HCT116 (cell line): ENCODE measurements at regions not wholly inside any gene's neighbourhood (a gene's known extent, or its start where the extent isn't known, plus 50 kb on each side); places are given as distances from the start of the nearest gene placed in this dataset.

Source experiments
- ATAC-seq: fragments of 200-7000 bp; cut with Tn5 transposase; 2 replicates; pipeline ENCODE4 v1.9.1; 2020; ENCODE audit warnings: mild to moderate bottlenecking, moderate library complexity
- BruUV-seq: library from RNA; stranded (reverse); fragments of 400-500 nt; replicated peaks from 2 replicates; lab custom pipeline; 2021; lab: Mats Ljungman, UMichigan
- CTCF ChIA-PET: fragments of 300-600 bp; sonication (Branson Sonifier 250); formaldehyde crosslinking; loops from one replicate; lab custom pipeline; 2021; ENCODE audit warnings: antibody characterized with exemption; lab: Charles Lee
- POLR2A ChIA-PET: fragments of 300-600, 350-600 bp; sonication (Branson Sonifier 250); formaldehyde crosslinking; loops from one replicate; lab custom pipeline; 2021; ENCODE audit warnings: antibody characterized with exemption; lab: Charles Lee
- RAD21 ChIA-PET, 2 experiments: fragments of 300-600 bp; sonication (Branson Sonifier 250); formaldehyde crosslinking; loops; one replicate each; lab custom pipeline; 2023; ENCODE audit warnings: low total read pairs in 2 of 2; ENCODE audit not compliant: uncharacterized antibody in 2 of 2, unreplicated experiment in 2 of 2, low non-redundant PET in 1 of 2; lab: Charles Lee
- DNase-seq: peaks from one replicate; pipeline ENCODE4 v3.0.0-alpha.2; 2010; ENCODE audit warnings: low read depth, low spot score
- H2AFZ ChIP-seq: fragments of 200-600 bp; shearing (Covaris generic), sonication (generic); 2 replicates; pipeline ENCODE4 v1.6.1; 2017; ENCODE audit warnings: low read depth, mixed run types, mixed read lengths, antibody characterized with exemption, low read length; ENCODE audit not compliant: poor library complexity, severe bottlenecking
- H3K27ac ChIP-seq: 2 replicates; pipeline ENCODE4 v1.5.1; 2012; ENCODE audit warnings: low read depth, low read length
- H3K27me3 ChIP-seq: fragments of 200-600 bp; sonication (generic); 2 replicates; pipeline ENCODE4 v1.6.1; 2016; ENCODE audit warnings: mixed run types, low read length, mixed read lengths; ENCODE audit not compliant: insufficient read depth
- H3K36me3 ChIP-seq, 2 experiments: fragments of 200-500 bp in 1 of 2; fragments of 200-600 bp in 1 of 2; sonication (Bioruptor generic) in 1 of 2; sonication (generic) in 1 of 2; 2 replicates each; pipeline versions ENCODE4 v1.5.1 to v1.6.1; 2014 to 2016; ENCODE audit warnings: low read length in 2 of 2, inconsistent platforms in 1 of 2, mixed read lengths in 1 of 2, mixed run types in 1 of 2; ENCODE audit not compliant: insufficient read depth in 2 of 2, control insufficient read depth in 1 of 2
- H3K4me1 ChIP-seq, 2 experiments: fragments of 200-600 bp in 1 of 2; sonication (generic) in 1 of 2; 2 replicates each; pipeline versions ENCODE4 v1.5.1 to v1.6.1; 2012 to 2017; ENCODE audit warnings: low read length in 2 of 2, inconsistent platforms in 1 of 2, mild to moderate bottlenecking in 1 of 2, mixed read lengths in 1 of 2, mixed run types in 1 of 2, moderate library complexity in 1 of 2; ENCODE audit not compliant: insufficient read depth in 2 of 2, control insufficient read depth in 1 of 2
- H3K4me2 ChIP-seq: fragments of 200-600 bp; sonication (generic); 2 replicates; pipeline ENCODE4 v1.6.1; 2017; ENCODE audit warnings: mixed run types, low read length, mixed read lengths
- H3K4me3 ChIP-seq, 2 experiments: fragments of 200-600 bp in 1 of 2; sonication (generic) in 1 of 2; replicated peaks in 1 of 2; 2 replicates each; pipeline ENCODE4 v1.5.1; 2011 to 2016; ENCODE audit warnings: low read length in 2 of 2, control low read depth in 1 of 2, low read depth in 1 of 2, mild to moderate bottlenecking in 1 of 2, mixed read lengths in 1 of 2, mixed run types in 1 of 2
- H3K79me2 ChIP-seq: fragments of 200-600 bp; sonication (generic); 2 replicates; pipeline ENCODE4 v1.6.1; 2017; ENCODE audit warnings: mild to moderate bottlenecking, mixed run types, low read length, moderate library complexity, mixed read lengths; ENCODE audit not compliant: insufficient read depth
- H3K9ac ChIP-seq: fragments of 200-600 bp; sonication (generic); 2 replicates; pipeline ENCODE4 v1.6.1; 2016; ENCODE audit warnings: low read length, mixed read lengths
- H3K9me2 ChIP-seq: fragments of 200-600 bp; sonication (generic), shearing (Covaris generic); 2 replicates; pipeline ENCODE4 v1.6.1; 2017; ENCODE audit warnings: mixed run types, mild to moderate bottlenecking, moderate library complexity; ENCODE audit not compliant: insufficient read depth
- H3K9me3 ChIP-seq, 2 experiments: fragments of 200-500 bp in 1 of 2; fragments of 200-600 bp in 1 of 2; sonication (Bioruptor generic) in 1 of 2; sonication (generic) in 1 of 2; 2 replicates each; pipeline ENCODE4 v1.6.1; 2014 to 2017; ENCODE audit warnings: low read length in 2 of 2, mixed read lengths in 2 of 2, inconsistent platforms in 1 of 2, low read depth in 1 of 2, mild to moderate bottlenecking in 1 of 2, mixed run types in 1 of 2, moderate library complexity in 1 of 2; ENCODE audit not compliant: control insufficient read depth in 1 of 2, insufficient read depth in 1 of 2
- H4K20me1 ChIP-seq: fragments of 200-600 bp; sonication (generic), shearing (Covaris generic); 2 replicates; pipeline ENCODE4 v1.6.1; 2017; ENCODE audit warnings: mixed run types, mild to moderate bottlenecking, moderate library complexity; ENCODE audit not compliant: insufficient read depth
- ATF3 ChIP-seq: IDR thresholded peaks from 2 replicates; pipeline ENCODE4 v1.6.1; 2012
- EGR1 ChIP-seq: IDR thresholded peaks from 2 replicates; pipeline ENCODE4 v1.6.1; 2012; ENCODE audit warnings: low read depth
- ELF1 ChIP-seq: IDR thresholded peaks from 2 replicates; pipeline ENCODE4 v1.6.1; 2012; ENCODE audit warnings: low read depth, borderline replicate concordance
- EZH2 ChIP-seq: fragments of 200-600 bp; sonication (generic); IDR thresholded peaks from 2 replicates; pipeline ENCODE4 v1.6.1; 2017; ENCODE audit warnings: antibody characterized with exemption, mixed run types
- FOSL1 ChIP-seq: IDR thresholded peaks from 2 replicates; pipeline ENCODE4 v1.6.1; 2012; ENCODE audit warnings: low read depth
- JUND ChIP-seq: IDR thresholded peaks from 2 replicates; pipeline ENCODE4 v1.6.1; 2012
- POLR2A ChIP-seq: IDR thresholded peaks from 2 replicates; pipeline ENCODE4 v1.7.0; 2011; ENCODE audit warnings: borderline replicate concordance; ENCODE audit not compliant: insufficient read depth, insufficient read length; ENCODE audit errors: extremely low read depth
- POLR2AphosphoS5 ChIP-seq: IDR thresholded peaks from 2 replicates; pipeline ENCODE4 v1.6.1; 2011; ENCODE audit warnings: mild to moderate bottlenecking, low read depth, low read length, moderate library complexity
- REST ChIP-seq: IDR thresholded peaks from 2 replicates; pipeline ENCODE4 v1.6.1; 2012; ENCODE audit warnings: low read depth
- TCF7L2 ChIP-seq: IDR thresholded peaks from 2 replicates; pipeline ENCODE4 v1.7.0; 2011; ENCODE audit warnings: borderline replicate concordance, inconsistent platforms; ENCODE audit not compliant: insufficient read depth, insufficient read length; ENCODE audit errors: extremely low read depth
- ZBTB33 ChIP-seq: IDR thresholded peaks from 2 replicates; pipeline ENCODE4 v1.6.1; 2011; ENCODE audit warnings: mild to moderate bottlenecking, low read length, moderate library complexity; ENCODE audit not compliant: insufficient replicate concordance; ENCODE audit errors: extremely low read depth
- ZFX ChIP-seq: fragments of 450-650 bp; IDR thresholded peaks from 2 replicates; pipeline ENCODE4 v1.6.1; 2017
- intact Hi-C: fragments of 100-400 bp; cut with micrococcal nuclease; formaldehyde crosslinking; loops from 2 replicates; pipeline ENCODE4 v1.10.0; 2022

- Histone ChIP-seq H3K4me2 (no peak overlapping the region), H3K4me3 (no peak overlapping the region), H3K36me3 (no peaks in the 10 kb centered on the region), H3K27me3 (no peaks in the 10 kb centered on the region), H3K9me3 (peaks cover 0 to 9% of the 10 kb centered on the region in 2 experiments; a peak in 3 of 4 replicates), H3K27ac (no peak overlapping the region), H3K9me2 (no peaks in the 10 kb centered on the region), H3K4me1 (no peaks in the 10 kb centered on the region), H3K79me2 (no peaks in the 10 kb centered on the region), H2AFZ (no peak overlapping the region), H3K9ac (no peak overlapping the region), H4K20me1 (no peaks in the 10 kb centered on the region)
- intact Hi-C loops, result no loop called here
- POLR2A ChIA-PET, result no interaction called here
- BruUV-seq, result no TSS peak
- CTCF ChIA-PET, result no interaction called here
- DNase-seq, result no peak
- ATAC-seq, result no peak
- RAD21 ChIA-PET, result no interaction called here
- TF ChIP-seq ZFX, result no peak
- TF ChIP-seq EGR1, result no peak
- TF ChIP-seq TCF7L2, result no peak
- no peak for TF ChIP-seq EZH2
- no peak for TF ChIP-seq ATF3
- no peak for TF ChIP-seq POLR2A
- no peak for TF ChIP-seq JUND
- TF ChIP-seq ELF1, result no peak
- no peak for TF ChIP-seq POLR2AphosphoS5
- TF ChIP-seq REST, result no peak
- TF ChIP-seq ZBTB33, result no peak
- no peak for TF ChIP-seq FOSL1
These were observed 647.1 kb upstream of the FLRT2 start for GRCh38 chr14:84882830-84883229.
